Thoracic aorta (tissue), 2 donors: ENCODE measurements at regions not wholly inside any gene's neighbourhood (a gene's known extent, or its start where the extent isn't known, plus 50 kb on each side); places are given as distances from the start of the nearest gene placed in this dataset.

Experiments used
- ATAC-seq: fragments of 150-250 bp; one replicate; pipeline ENCODE4 v1.8.0; 2017; ENCODE audit warnings: low read depth; ENCODE audit not compliant: insufficient number of reproducible peaks, low FRiP score
- DNase-seq: peaks from one replicate; pipeline ENCODE4 v3.0.0-alpha.2; 2020; ENCODE audit warnings: low spot score
- H3K27ac ChIP-seq, 2 donors: fragments of 200-600 bp; sonication (generic); 1 replicate in 1 of 2; 2 replicates in 1 of 2; pipeline ENCODE4 v1.5.1; 2016; ENCODE audit warnings: mild to moderate bottlenecking in 2 of 2, moderate library complexity in 2 of 2
- H3K27me3 ChIP-seq: fragments of 200-600 bp; sonication (generic); replicated peaks from 2 replicates; pipeline ENCODE4 v1.6.0; 2016; ENCODE audit warnings: mild to moderate bottlenecking; ENCODE audit not compliant: insufficient read depth
- H3K36me3 ChIP-seq: fragments of 200-600 bp; sonication (generic); one replicate; pipeline ENCODE4 v1.5.1; 2016
- H3K4me1 ChIP-seq, 2 donors: fragments of 200-600 bp; sonication (generic); 1 replicate in 1 of 2; 2 replicates in 1 of 2; pipeline versions ENCODE4 v1.5.1 to v1.6.0; 2016; ENCODE audit warnings: low read depth in 2 of 2, mild to moderate bottlenecking in 1 of 2; ENCODE audit not compliant: control insufficient read depth in 1 of 2
- H3K4me3 ChIP-seq: fragments of 200-600 bp; sonication (generic); 2 replicates; pipeline ENCODE4 v1.5.1; 2016; ENCODE audit warnings: mild to moderate bottlenecking
- H3K9me3 ChIP-seq: fragments of 200-600 bp; sonication (generic); 2 replicates; pipeline ENCODE4 v1.5.1; 2016
- CTCF ChIP-seq: fragments of 200-600 bp; sonication (generic); IDR thresholded peaks from one replicate; pipeline ENCODE4 v1.5.1; 2019; ENCODE audit warnings: antibody characterized with exemption

GRCh38 chr1:201764166-201764565 is 64.8 kb upstream of the IPO9 start:
- peak overlapping the region; percentile 46 to 89 for H3K27ac ChIP-seq

GRCh38 chr1:201764579-201764978 is 64.4 kb upstream of the IPO9 start:
- no peaks in the 10 kb centered on the region for H3K9me3 ChIP-seq
- H3K36me3 ChIP-seq = no peaks in the 10 kb centered on the region
- no peak for ATAC-seq
- H3K27me3 ChIP-seq = no peaks in the 10 kb centered on the region
- no peak for DNase-seq
- H3K4me1 ChIP-seq = peaks cover 51 to 94% of the 10 kb centered on the region in 2 donors
- TF ChIP-seq CTCF = no peak
- no peak overlapping the region for H3K4me3 ChIP-seq
- peak overlapping the region in 1 of 2 donors; percentile 89 for H3K27ac ChIP-seq

More at GRCh38 chr1:201764166-201764565, 64.8 kb upstream of the IPO9 start:
- Histone ChIP-seq H3K4me3 (no peak overlapping the region), H3K36me3 (no peaks in the 10 kb centered on the region), H3K4me1 (peaks cover 52 to 94% of the 10 kb centered on the region in 2 donors), H3K27me3 (no peaks in the 10 kb centered on the region), H3K9me3 (no peaks in the 10 kb centered on the region)
- ATAC-seq = no peak
- no peak for TF ChIP-seq CTCF
- DNase-seq = no peak

- no peak for ATAC-seq
- H3K4me3 ChIP-seq = no peak overlapping the region
- peaks cover 50 to 95% of the 10 kb centered on the region in 2 donors for H3K4me1 ChIP-seq
- H3K36me3 ChIP-seq = no peaks in the 10 kb centered on the region
- H3K27me3 ChIP-seq = no peaks in the 10 kb centered on the region
- H3K27ac ChIP-seq = peak overlapping the region; percentile 20 to 33
- no peak for DNase-seq
- TF ChIP-seq CTCF = no peak
- H3K9me3 ChIP-seq = peaks cover under 1% of the 10 kb centered on the region
Measured at GRCh38 chr1:201766131-201766866, 62.7 kb upstream of the IPO9 start.

- H3K4me3 ChIP-seq = no peak overlapping the region
- peaks cover 9% of the 10 kb centered on the region for H3K9me3 ChIP-seq
- no peak for TF ChIP-seq CTCF
- H3K4me1 ChIP-seq = peaks cover 45 to 84% of the 10 kb centered on the region in 2 donors
- H3K36me3 ChIP-seq = no peaks in the 10 kb centered on the region
- no peak for ATAC-seq
- no peak for DNase-seq
- H3K27ac ChIP-seq = peak overlapping the region in 1 of 2 donors; percentile 25
- no peaks in the 10 kb centered on the region for H3K27me3 ChIP-seq
Measured at GRCh38 chr1:201767339-201767738, 61.6 kb upstream of the IPO9 start.

GRCh38 chr1:201769072-201769471 is 59.9 kb upstream of the IPO9 start:
- H3K27ac ChIP-seq = peak overlapping the region; percentile 62 to 79

More at GRCh38 chr1:201769072-201769471, 59.9 kb upstream of the IPO9 start:
- H3K4me1 ChIP-seq = peaks cover 32 to 79% of the 10 kb centered on the region in 2 donors
- no peak overlapping the region for H3K4me3 ChIP-seq
- peaks cover 9% of the 10 kb centered on the region for H3K9me3 ChIP-seq
- ATAC-seq (no peak), DNase-seq (no peak)
- TF ChIP-seq CTCF = no peak
- no peaks in the 10 kb centered on the region for H3K36me3 ChIP-seq
- H3K27me3 ChIP-seq = no peaks in the 10 kb centered on the region
